ENCODE measurements at regions not wholly inside any gene's neighbourhood (a gene's known extent, or its start where the extent isn't known, plus 50 kb on each side); places are given as distances from the start of the nearest gene placed in this dataset.

DNA sequence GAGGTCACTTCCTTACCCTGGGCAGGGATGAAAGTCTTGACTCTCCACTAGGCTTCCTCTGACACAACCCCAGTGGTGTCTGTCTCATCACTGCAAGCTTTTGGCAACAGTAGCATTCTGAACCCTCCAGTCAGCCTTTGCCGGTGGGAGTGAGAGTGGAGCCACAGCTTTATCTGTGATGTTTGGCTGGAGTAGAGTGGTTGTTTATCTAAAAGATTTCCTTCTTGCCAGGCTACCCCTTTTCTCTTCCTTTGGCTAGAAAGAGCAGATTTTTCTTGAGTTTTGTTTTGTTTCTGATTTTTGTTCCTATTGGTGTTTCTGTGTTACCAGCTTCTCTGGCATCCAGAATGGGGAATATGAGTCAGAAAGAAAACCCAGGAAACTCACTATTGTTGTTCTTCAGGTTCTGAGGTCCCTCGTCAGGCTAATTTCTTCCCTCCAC lies 98.9 kb upstream of the KIF5B start:
- H3K9me3 Mint-ChIP-seq = peaks cover 10% of the 10 kb centered on the region
- H3K36me3 Mint-ChIP-seq = peaks cover 5% of the 10 kb centered on the region
- no peak overlapping the region for H3K27ac Mint-ChIP-seq
- H3K27me3 Mint-ChIP-seq = peaks cover 29% of the 10 kb centered on the region
- no peak for ATAC-seq
- no peak overlapping the region for H3K4me3 Mint-ChIP-seq
- no peaks in the 10 kb centered on the region for H3K4me1 Mint-ChIP-seq

DNA sequence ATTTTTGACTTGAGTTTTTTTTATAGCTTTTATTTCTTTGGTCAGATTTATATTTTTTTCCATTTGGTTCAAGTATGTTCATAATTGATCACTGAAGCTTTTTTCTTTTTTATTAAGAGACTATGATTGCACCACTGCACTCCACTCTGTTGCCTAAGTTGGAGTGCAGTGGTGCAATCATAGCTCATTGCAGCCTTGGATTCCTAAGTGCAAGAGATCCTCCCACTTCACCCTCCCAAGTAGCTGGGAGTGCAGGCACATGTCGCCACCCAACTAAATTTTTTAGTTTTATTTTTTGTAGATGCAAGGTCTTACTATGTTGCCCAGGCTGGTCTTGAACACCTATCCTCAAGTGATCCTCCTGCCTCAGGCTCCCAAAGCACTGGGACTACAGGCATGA lies 97.7 kb upstream of the KIF5B start:
- Mint-ChIP-seq H3K27ac (no peak overlapping the region), H3K4me1 (no peaks in the 10 kb centered on the region), H3K27me3 (peaks cover 23% of the 10 kb centered on the region), H3K9me3 (peaks cover 10% of the 10 kb centered on the region), H3K36me3 (peaks cover 5% of the 10 kb centered on the region), H3K4me3 (no peak overlapping the region)
- no peak for ATAC-seq

GRCh38 chr10:32153252-32153651 lies 97.0 kb upstream of the KIF5B start:
- no peak overlapping the region for H3K4me3 Mint-ChIP-seq

GRCh38 chr10:32151871-32152270 lies 95.6 kb upstream of the KIF5B start:
- no peak for ATAC-seq
- Mint-ChIP-seq H3K4me3 (no peak overlapping the region), H3K9me3 (peaks cover 13% of the 10 kb centered on the region), H3K27ac (no peak overlapping the region), H3K4me1 (no peaks in the 10 kb centered on the region), H3K36me3 (peaks cover 5% of the 10 kb centered on the region), H3K27me3 (peaks cover 17% of the 10 kb centered on the region)

More at GRCh38 chr10:32153252-32153651, 97.0 kb upstream of the KIF5B start:
- peaks cover 5% of the 10 kb centered on the region for H3K36me3 Mint-ChIP-seq
- no peak overlapping the region for H3K27ac Mint-ChIP-seq
- H3K27me3 Mint-ChIP-seq = peaks cover 17% of the 10 kb centered on the region
- no peak for ATAC-seq
- H3K9me3 Mint-ChIP-seq = peaks cover 10% of the 10 kb centered on the region
- no peaks in the 10 kb centered on the region for H3K4me1 Mint-ChIP-seq

DNA sequence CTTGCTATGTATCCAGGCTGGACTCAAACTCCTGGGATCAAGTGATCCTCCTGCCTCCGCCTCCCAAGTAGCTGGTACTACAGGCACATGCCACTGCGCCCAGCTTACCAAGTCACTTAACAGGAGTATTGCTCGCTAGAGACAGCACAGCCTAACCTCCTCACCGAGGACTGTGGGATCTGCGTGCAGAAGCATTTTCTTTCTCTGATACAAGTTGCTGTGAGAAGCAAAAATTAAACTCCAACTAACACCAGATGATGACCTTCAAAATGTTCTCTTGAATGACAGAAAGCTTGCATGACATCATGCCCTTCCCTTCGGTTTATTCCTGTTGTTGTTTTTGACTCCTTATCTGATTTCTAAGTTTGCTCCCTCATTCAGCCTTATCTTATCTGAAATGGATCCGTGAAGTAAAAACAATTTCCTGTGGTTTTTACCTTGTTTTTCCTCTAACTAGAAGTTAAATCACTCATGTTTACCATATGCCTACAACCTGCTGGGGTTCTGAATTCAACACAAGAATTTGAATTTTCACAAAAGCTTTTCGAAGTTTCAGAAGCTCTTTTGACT lies 94.4 kb upstream of the KIF5B start:
- no peak overlapping the region for H3K4me3 Mint-ChIP-seq
- H3K27ac Mint-ChIP-seq = no peak overlapping the region
- H3K9me3 Mint-ChIP-seq = peaks cover 12% of the 10 kb centered on the region
- H3K36me3 Mint-ChIP-seq = peaks cover 5% of the 10 kb centered on the region
- H3K4me1 Mint-ChIP-seq = no peaks in the 10 kb centered on the region
- ATAC-seq = no peak
- H3K27me3 Mint-ChIP-seq = peaks cover 17% of the 10 kb centered on the region

DNA sequence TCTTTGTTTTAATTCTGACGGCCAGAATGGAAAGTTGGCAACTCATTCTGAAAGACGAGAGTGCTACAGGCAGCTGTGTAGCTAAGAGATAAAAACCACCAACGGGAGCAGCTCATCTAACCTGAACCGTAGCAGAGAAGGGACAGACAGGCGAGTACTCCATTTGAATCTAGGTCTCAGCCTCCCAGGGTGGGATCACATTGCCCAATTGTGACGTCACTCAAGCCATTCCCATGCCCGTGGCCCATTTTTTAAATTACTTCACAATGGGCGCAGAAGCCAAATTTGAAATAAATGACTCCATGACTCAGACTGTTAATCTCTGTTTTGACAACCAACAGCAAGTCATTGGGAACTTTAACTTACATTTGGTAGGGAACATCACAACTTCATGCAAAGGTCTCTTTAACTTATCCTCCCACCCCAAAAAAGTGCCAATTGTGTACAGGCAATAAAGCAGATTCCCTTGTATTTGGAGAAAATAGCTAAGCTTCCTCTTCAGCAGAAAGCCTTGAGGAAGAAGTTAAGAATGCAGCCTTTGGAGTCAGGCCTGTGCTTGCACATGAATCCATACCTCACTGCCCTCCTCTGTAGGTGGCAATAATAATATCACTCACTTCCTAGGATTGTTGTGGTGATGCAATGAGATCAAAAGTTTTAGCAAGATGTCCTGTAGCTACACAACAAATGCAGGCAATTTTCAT lies 93.2 kb upstream of the KIF5B start:
- Mint-ChIP-seq H3K4me1 (no peaks in the 10 kb centered on the region), H3K27me3 (peaks cover 17% of the 10 kb centered on the region), H3K27ac (no peak overlapping the region), H3K36me3 (no peaks in the 10 kb centered on the region), H3K4me3 (no peak overlapping the region), H3K9me3 (peaks cover 7% of the 10 kb centered on the region)
- ATAC-seq = peak; percentile 75

GRCh38 chr10:32148864-32149251 lies 92.6 kb upstream of the KIF5B start:
- no peaks in the 10 kb centered on the region for H3K4me1 Mint-ChIP-seq
- peak; percentile 22 for ATAC-seq
- H3K9me3 Mint-ChIP-seq = peaks cover 7% of the 10 kb centered on the region
- peaks cover 17% of the 10 kb centered on the region for H3K27me3 Mint-ChIP-seq
- no peaks in the 10 kb centered on the region for H3K36me3 Mint-ChIP-seq
- no peak overlapping the region for H3K4me3 Mint-ChIP-seq
- no peak overlapping the region for H3K27ac Mint-ChIP-seq

GRCh38 chr10:32147730-32148129 lies 91.5 kb upstream of the KIF5B start:
- ATAC-seq = no peak
- Mint-ChIP-seq H3K36me3 (no peaks in the 10 kb centered on the region), H3K9me3 (peaks cover 3% of the 10 kb centered on the region), H3K4me3 (no peak overlapping the region), H3K27ac (no peak overlapping the region), H3K27me3 (peaks cover 17% of the 10 kb centered on the region), H3K4me1 (no peaks in the 10 kb centered on the region)

- no peak for ATAC-seq
- no peak overlapping the region for H3K4me3 Mint-ChIP-seq
- no peak overlapping the region for H3K27ac Mint-ChIP-seq
- H3K27me3 Mint-ChIP-seq = peaks cover 8% of the 10 kb centered on the region
- H3K36me3 Mint-ChIP-seq = no peaks in the 10 kb centered on the region
- no peaks in the 10 kb centered on the region for H3K4me1 Mint-ChIP-seq
- peaks cover 3% of the 10 kb centered on the region for H3K9me3 Mint-ChIP-seq
These were observed 89.9 kb upstream of the KIF5B start for GRCh38 chr10:32146166-32146565.

DNA sequence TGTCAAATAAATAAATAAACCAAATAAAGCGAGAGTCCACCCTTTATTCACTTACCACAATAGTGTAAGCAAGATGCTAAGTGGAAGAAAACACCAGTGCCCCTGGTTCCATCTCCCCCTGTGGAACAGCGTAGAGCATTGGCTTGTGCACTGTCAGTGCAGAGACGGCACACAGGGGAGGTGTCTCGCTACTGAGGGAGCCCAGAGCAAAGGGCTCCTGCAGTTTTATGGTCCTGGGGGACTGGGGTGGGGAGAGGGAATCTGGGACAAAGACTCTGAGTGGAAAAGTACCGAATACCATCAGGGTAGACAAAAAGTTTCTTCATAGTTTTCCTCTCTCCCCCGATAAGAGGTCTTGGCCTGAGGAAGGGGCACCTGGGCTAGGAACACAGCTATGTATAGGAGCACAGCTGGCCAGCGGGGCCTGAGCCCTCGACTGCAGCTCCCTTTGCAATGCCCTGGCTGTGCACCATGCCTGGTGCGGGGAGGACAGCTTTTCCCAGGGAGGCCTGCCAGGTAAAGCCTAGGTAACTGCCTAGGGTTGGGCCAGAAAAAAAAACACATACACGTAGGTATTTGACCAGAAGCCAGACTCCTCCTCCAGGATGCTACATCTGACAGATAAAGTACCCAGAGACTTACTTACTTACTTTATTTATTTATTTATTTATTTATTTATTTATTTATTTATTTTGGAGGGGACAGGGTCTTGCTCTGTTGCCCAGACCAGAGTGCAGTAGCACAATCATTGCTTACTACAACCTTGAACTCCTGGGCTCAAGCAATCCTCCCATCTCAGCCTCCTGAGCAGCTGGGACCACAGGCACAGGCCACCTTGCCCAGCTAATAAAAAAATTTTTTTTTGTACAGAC lies 88.8 kb upstream of the KIF5B start:
- Mint-ChIP-seq H3K4me3 (no peak overlapping the region), H3K9me3 (peaks cover 3% of the 10 kb centered on the region), H3K4me1 (no peaks in the 10 kb centered on the region), H3K36me3 (no peaks in the 10 kb centered on the region), H3K27me3 (no peaks in the 10 kb centered on the region), H3K27ac (no peak overlapping the region)
- ATAC-seq = no peak

DNA sequence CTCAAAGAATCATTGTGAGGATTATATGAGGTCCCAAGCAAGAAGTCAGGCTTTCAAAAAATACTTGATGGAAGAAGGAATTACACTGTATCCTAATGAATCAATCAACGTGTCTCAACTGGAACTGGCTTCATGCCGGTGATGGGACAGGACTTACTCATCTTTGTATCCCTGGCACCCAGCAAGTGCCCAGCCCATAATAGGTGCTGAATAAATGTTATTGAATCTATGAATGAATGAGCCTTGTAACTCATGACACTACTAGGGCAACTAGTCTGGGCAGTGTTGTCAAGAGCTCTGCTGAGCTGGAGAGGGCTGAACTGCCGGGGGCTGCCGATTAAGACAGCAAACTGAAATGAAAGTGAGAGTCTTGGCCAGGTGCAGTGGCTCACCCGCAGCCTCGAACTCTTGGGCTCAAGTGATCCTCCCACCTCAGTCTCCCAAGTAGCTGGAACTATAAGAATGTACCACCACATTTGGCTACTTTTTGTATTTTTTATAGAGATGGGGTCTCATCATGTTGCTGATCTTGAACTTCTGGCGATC lies 87.2 kb upstream of the KIF5B start:
- Mint-ChIP-seq H3K4me3 (no peak overlapping the region), H3K4me1 (no peaks in the 10 kb centered on the region)
- no peak for ATAC-seq

GRCh38 chr10:32142646-32143045 lies 86.4 kb upstream of the KIF5B start:
- no peaks in the 10 kb centered on the region for H3K27me3 Mint-ChIP-seq
- no peak overlapping the region for H3K4me3 Mint-ChIP-seq
- H3K9me3 Mint-ChIP-seq = no peaks in the 10 kb centered on the region
- no peaks in the 10 kb centered on the region for H3K4me1 Mint-ChIP-seq
- no peaks in the 10 kb centered on the region for H3K36me3 Mint-ChIP-seq
- no peak for ATAC-seq
- no peak overlapping the region for H3K27ac Mint-ChIP-seq

More for the DNA sequence above, 87.2 kb upstream of the KIF5B start:
- no peak overlapping the region for H3K27ac Mint-ChIP-seq
- no peaks in the 10 kb centered on the region for H3K36me3 Mint-ChIP-seq
- H3K27me3 Mint-ChIP-seq = no peaks in the 10 kb centered on the region
- H3K9me3 Mint-ChIP-seq = peaks cover 3% of the 10 kb centered on the region

DNA sequence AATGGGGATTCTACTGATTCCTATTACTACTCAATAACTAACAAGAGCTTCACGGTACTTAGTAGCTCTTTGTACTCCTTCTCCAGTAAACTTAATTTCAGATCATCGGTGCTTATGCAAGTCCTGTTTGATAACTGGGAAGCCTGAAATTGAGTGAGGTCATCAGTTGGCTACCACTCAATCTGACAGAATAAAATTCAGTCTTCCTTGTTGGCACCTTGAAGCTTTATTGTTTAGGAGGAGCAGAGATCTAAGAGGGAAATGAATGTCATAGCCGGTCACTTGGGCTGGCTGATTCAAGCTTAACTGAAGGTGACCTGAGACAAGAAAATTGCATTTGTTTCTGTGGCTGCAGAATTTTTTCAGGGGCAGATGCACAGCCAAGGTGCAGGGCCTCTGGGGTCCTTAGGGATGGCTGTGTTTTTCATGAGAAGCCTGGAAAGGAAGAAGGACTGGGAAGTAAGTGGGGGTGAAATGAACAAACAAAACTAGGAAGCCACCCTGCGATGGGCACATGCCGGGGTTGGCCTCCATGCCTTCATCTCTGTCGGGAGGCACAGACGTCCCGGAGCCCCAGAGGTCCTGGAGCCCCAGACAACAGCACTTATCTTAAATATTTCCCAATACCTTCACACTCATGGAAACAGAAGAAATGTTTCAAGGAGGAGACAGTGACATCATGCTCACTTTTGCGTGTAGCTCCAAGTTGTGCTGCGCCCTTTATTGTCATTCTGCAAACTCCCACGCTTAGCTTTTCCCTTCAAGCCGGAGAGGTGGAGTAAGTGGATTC lies 85.0 kb upstream of the KIF5B start:
- H3K36me3 Mint-ChIP-seq = no peaks in the 10 kb centered on the region
- H3K4me1 Mint-ChIP-seq = no peaks in the 10 kb centered on the region
- H3K4me3 Mint-ChIP-seq = no peak overlapping the region
- H3K27me3 Mint-ChIP-seq = no peaks in the 10 kb centered on the region
- no peaks in the 10 kb centered on the region for H3K9me3 Mint-ChIP-seq
- H3K27ac Mint-ChIP-seq = no peak overlapping the region
- ATAC-seq = no peak

DNA sequence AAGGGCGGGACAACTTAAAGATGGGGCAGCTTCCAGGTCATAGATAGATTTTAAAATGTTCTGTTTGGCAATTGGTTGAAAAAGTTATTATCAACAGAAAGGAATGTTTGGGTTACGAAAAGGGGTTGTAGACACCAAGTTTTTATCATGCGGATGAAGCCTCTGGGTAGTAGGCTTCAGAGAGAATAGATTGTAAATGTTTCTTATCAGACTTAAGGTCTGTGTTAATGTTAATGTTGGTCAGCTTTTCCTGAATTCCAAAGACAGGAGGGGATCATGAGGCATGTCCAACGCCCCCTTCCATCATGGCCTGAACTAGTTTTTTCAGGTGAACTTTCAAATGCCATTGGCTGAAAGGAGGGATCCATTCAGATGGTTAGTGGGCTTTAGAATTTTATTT lies 84.2 kb upstream of the KIF5B start:
- Mint-ChIP-seq H3K36me3 (no peaks in the 10 kb centered on the region), H3K27me3 (no peaks in the 10 kb centered on the region), H3K4me1 (no peaks in the 10 kb centered on the region), H3K4me3 (no peak overlapping the region), H3K27ac (no peak overlapping the region), H3K9me3 (no peaks in the 10 kb centered on the region)
- no peak for ATAC-seq
